ENCODE measurements at regions not wholly inside any gene's neighbourhood (a gene's known extent, or its start where the extent isn't known, plus 50 kb on each side); places are given as distances from the start of the nearest gene placed in this dataset.

GRCh38 chr5:124639095-124639665 is 107.3 kb downstream of the ZNF608 start:
- no peak for DNase-seq (ENCODE audit: low spot score)
- no peak for ATAC-seq (ENCODE audit: low FRiP score)
- TF ChIP-seq CTCF (IDR thresholded peaks at IDR 0.05) = no peak

GRCh38 chr5:124637011-124637410 is 109.4 kb downstream of the ZNF608 start:
- TF ChIP-seq CTCF (IDR thresholded peaks at IDR 0.05) = no peak

GRCh38 chr5:124634741-124635323 is 111.6 kb downstream of the ZNF608 start:
- ATAC-seq (ENCODE audit: low FRiP score) (no peak), DNase-seq (ENCODE audit: low spot score) (no peak)
- no peak for TF ChIP-seq CTCF (IDR thresholded peaks at IDR 0.05)

More at GRCh38 chr5:124637011-124637410, 109.4 kb downstream of the ZNF608 start:
- DNase-seq (ENCODE audit: low spot score) (no peak), ATAC-seq (ENCODE audit: low FRiP score) (no peak)

GRCh38 chr5:124634228-124634739 is 112.2 kb downstream of the ZNF608 start:
- no peak for TF ChIP-seq CTCF (IDR thresholded peaks at IDR 0.05)
- no peak for ATAC-seq (ENCODE audit: low FRiP score)
- DNase-seq (ENCODE audit: low spot score) = no peak

GRCh38 chr5:124633209-124633608 is 113.2 kb downstream of the ZNF608 start:
- ATAC-seq (ENCODE audit: low FRiP score) = no peak
- no peak for TF ChIP-seq CTCF (IDR thresholded peaks at IDR 0.05)
- DNase-seq (ENCODE audit: low spot score) = no peak

- DNase-seq (ENCODE audit: low spot score) (no peak), ATAC-seq (ENCODE audit: low FRiP score) (no peak)
- no peak for TF ChIP-seq CTCF (IDR thresholded peaks at IDR 0.05)
These were observed 114.4 kb downstream of the ZNF608 start for GRCh38 chr5:124631874-124632550.

All from omental fat pad (tissue), 3 donors.